WI38 (cell line): ENCODE measurements at regions not wholly inside any gene's neighbourhood (a gene's known extent, or its start where the extent isn't known, plus 50 kb on each side); places are given as distances from the start of the nearest gene placed in this dataset.

Experiments
- H3K4me3 ChIP-seq: 2 replicates; pipeline ENCODE4 v1.5.1; 2011; ENCODE audit warnings: low read depth, mild to moderate bottlenecking, control low read depth, low read length
- TF ChIP-seq, protein P1 (sequence below): IDR thresholded peaks from 2 replicates; pipeline ENCODE4 v1.5.1; 2012; ENCODE audit warnings: low read depth, mild to moderate bottlenecking, control low read depth, low read length

DNA sequence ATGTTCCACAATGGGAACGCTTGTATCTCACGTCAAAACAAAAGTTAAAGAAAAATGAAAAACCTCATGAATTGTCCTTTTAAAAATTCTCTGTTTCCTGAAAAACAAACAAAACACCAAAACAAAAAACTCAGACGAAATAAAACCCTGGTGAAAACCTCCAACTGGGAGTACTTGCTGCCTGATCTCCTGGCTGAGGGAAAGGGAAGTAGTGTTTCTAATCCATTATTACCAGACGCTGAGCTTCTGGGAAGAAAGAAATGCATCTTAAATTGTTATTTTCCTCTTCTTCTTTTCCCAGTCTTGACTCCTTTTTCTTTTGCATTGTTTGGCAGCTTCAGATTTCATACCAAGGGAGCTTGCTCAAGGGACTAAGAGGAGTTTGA is 243.2 kb upstream of the RGMA start:
- TF ChIP-seq, protein P1, sequence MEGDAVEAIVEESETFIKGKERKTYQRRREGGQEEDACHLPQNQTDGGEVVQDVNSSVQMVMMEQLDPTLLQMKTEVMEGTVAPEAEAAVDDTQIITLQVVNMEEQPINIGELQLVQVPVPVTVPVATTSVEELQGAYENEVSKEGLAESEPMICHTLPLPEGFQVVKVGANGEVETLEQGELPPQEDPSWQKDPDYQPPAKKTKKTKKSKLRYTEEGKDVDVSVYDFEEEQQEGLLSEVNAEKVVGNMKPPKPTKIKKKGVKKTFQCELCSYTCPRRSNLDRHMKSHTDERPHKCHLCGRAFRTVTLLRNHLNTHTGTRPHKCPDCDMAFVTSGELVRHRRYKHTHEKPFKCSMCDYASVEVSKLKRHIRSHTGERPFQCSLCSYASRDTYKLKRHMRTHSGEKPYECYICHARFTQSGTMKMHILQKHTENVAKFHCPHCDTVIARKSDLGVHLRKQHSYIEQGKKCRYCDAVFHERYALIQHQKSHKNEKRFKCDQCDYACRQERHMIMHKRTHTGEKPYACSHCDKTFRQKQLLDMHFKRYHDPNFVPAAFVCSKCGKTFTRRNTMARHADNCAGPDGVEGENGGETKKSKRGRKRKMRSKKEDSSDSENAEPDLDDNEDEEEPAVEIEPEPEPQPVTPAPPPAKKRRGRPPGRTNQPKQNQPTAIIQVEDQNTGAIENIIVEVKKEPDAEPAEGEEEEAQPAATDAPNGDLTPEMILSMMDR, result no peak
- no peak overlapping the region for H3K4me3 ChIP-seq

DNA sequence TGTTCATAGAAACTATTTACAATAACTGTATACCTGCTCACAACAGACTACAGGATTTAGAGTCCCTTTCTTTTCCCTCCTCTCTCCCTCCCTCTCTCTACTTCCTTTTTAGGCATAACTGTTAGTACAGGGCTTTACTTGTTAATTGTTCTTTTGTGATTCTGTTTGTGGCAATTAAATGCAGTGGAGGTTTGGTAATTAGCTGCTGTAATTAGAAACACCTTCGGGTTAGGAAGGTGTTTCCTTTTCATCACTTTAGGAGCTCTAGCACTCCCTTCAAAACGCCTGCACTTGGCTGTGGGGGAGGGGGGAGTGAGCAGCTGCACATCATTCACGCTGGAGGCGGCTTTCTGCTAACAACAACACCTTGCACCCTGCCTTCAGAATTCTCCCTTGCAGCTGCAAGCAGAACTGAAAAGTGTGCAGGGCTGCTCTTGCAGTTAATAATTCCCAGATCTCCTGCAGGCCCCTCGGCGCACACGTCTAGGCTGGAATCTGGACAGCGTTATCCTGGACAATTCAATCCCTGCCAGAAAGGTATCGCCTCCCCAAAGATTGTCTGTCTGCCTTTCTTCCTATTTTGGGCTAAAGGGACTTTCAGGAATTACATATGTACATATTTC is 242.6 kb upstream of the RGMA start:
- TF ChIP-seq, protein P1, result no peak
- no peak overlapping the region for H3K4me3 ChIP-seq

DNA sequence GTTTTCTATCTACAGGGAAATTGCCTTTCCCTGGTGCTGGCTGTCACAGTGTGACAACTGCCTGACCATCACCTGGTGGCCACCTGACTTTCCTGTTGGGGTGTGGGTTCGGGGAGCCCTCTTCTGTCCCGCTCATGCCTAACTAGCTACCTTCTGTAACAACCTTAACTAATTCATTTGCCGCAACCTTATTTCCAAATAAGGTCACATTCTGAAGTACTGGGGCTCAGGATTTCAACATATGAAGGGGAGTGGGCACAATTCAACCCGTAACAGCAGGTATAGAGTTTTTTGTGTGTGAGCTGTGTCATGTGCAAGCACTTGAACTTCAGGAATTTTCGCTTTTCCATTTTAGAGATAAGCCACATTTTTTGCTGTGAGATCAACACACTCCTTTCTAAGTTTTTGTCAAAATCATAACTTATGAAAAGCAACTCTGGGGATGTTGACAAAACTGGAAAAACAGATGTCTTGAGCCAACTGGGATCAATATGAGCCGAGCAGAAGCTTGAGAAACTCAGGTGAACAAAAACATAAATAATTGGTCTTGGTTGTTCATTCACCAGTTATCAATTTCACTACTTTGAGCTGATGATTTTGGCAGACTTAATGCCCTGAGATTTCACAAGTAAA is 242.0 kb upstream of the RGMA start:
- no peak overlapping the region for H3K4me3 ChIP-seq
- TF ChIP-seq, protein P1, result no peak

DNA sequence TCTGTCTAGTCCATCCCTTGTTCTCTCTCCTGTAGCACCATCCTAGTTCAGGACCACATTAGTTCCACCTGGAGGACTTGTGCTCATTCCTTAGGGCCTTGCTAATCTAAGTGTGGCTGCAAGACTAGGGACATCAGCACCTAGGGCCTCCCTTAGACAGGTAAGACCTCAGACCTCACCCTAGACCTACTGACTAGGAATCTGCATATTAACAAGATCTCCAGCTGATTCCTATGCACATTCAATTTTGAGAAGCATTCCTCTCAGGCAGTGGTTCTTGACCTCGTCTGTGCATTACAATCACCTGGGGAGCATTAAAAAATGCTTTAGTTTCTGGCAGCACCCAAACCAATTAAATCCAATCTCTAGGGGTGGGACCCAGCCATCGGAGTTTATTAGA is 238.4 kb upstream of the RGMA start:
- TF ChIP-seq, protein P1, result no peak
- H3K4me3 ChIP-seq, result no peak overlapping the region

DNA sequence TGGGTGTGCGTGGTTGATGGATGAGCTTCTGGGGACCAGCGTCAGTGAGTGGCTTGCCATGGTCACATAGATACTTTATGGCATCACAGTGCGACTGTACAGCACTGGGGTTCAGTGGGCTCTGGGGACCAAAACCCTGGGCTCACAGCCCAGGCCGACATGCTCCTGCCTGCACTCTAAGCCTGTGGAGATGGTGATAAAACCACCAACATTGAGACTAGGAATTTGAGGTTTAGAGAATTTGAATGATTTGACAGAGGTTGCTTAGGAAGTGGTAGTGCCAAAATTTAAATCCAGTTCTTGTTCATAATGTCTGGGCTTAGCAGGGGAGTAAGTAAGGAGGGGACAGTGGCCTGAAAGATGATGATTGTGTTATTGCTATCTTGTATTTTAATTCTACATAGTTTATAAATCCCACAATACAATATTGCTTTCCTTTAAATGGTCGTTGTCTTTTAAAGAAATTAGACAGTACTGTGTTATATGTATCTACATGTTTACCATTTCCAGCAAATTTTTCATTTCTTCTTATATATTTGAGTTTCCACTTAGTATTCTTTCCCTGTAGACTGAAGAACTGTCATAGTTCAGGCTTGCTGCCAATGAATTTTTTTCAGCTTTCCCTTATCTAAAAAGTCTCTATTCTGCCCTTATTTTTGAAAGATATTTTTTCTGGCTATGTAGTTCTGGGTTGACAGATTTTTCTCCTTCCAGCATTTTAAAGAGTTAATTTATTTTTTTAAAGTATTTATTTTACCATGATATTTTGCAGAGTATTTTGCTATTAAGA is 235.4 kb upstream of the RGMA start:
- TF ChIP-seq, protein P1, result no peak
- H3K4me3 ChIP-seq, result no peak overlapping the region

DNA sequence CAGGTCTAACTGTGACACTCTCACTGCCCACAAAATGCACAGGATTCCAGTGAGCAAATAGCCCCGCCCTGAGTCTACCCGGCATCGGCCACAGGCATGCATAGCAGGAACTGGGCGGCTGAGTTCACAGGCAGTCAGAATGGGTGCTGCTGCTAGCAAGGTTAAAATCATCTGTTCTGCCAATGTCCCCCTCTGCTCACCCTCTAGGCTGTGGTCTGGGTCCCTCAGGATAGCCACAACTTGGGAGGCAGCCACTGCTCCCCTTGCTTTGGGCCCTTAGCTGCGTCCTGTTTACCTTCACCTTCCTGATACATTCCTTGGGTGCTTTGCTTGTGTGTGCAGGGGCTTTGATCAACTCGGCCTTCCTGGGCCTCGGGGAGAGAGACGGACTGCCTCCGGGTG is 232.9 kb upstream of the RGMA start:
- H3K4me3 ChIP-seq, result no peak overlapping the region
- TF ChIP-seq, protein P1, result no peak
